Activated CD4-positive, alpha-beta T cell treated with anti-CD3 and anti-CD28 coated beads, Interleukin-2, Interleukin-4, amounts not matched to agents 100 ng/mL and 50 ng/mL, durations not matched to agents 16 hours and 8 hours (primary cell): ENCODE measurements at regions not wholly inside any gene's neighbourhood (a gene's known extent, or its start where the extent isn't known, plus 50 kb on each side); places are given as distances from the start of the nearest gene placed in this dataset.
"Not testable (repeated sequence)": the region's sequence is repeated elsewhere in the genome, so short reads cannot be mapped to it uniquely, and the experiment has no call there.

Experiments used
- DNase-seq: peaks from one replicate; pipeline ENCODE4 v3.0.0-alpha.2; 2020; ENCODE audit warnings: low spot score

- DNase-seq = no peak
Observed at GRCh38 chr4:187668526-187669082, 327.0 kb upstream of the ZFP42 start.

- DNase-seq = not testable (repeated sequence)
Observed at GRCh38 chr4:187671521-187671920, 324.1 kb upstream of the ZFP42 start.

GRCh38 chr4:187671958-187672357 lies 323.6 kb upstream of the ZFP42 start:
- DNase-seq = not testable (repeated sequence)

- DNase-seq = not testable (repeated sequence)
Observed at GRCh38 chr4:187672526-187672925, 323.0 kb upstream of the ZFP42 start.

- DNase-seq = no peak
Observed at GRCh38 chr4:187679450-187679849, 316.1 kb upstream of the ZFP42 start.

- no peak for DNase-seq
Observed at GRCh38 chr4:187685247-187685646, 310.3 kb upstream of the ZFP42 start.

GRCh38 chr4:187687697-187688096 lies 307.9 kb upstream of the ZFP42 start:
- DNase-seq = no peak

- no peak for DNase-seq
Observed at GRCh38 chr4:187692626-187693025, 302.9 kb upstream of the ZFP42 start.

GRCh38 chr4:187695531-187695930 lies 300.0 kb upstream of the ZFP42 start:
- DNase-seq = not testable (repeated sequence)

GRCh38 chr4:187711586-187711985 lies 284.0 kb upstream of the ZFP42 start:
- no peak for DNase-seq

GRCh38 chr4:187714957-187715356 lies 280.6 kb upstream of the ZFP42 start:
- no peak for DNase-seq

GRCh38 chr4:187715466-187715865 lies 280.1 kb upstream of the ZFP42 start:
- DNase-seq = no peak

GRCh38 chr4:187724456-187724855 lies 271.1 kb upstream of the ZFP42 start:
- no peak for DNase-seq

GRCh38 chr4:187726485-187726884 lies 269.1 kb upstream of the ZFP42 start:
- DNase-seq = no peak

GRCh38 chr4:187732524-187732923 lies 263.0 kb upstream of the ZFP42 start:
- DNase-seq = no peak

GRCh38 chr4:187739771-187740170 lies 255.8 kb upstream of the ZFP42 start:
- DNase-seq = no peak

GRCh38 chr4:187744911-187745310 lies 250.7 kb upstream of the ZFP42 start:
- DNase-seq = no peak

- not testable (repeated sequence) for DNase-seq
Observed at GRCh38 chr4:187750652-187751051, 244.9 kb upstream of the ZFP42 start.

- DNase-seq = no peak
Observed at GRCh38 chr4:187767158-187767557, 228.4 kb upstream of the ZFP42 start.

- no peak for DNase-seq
Observed at GRCh38 chr4:187767687-187768086, 227.9 kb upstream of the ZFP42 start.

- DNase-seq = no peak
Observed at GRCh38 chr4:187770345-187770744, 225.2 kb upstream of the ZFP42 start.

GRCh38 chr4:187777954-187778353 lies 217.6 kb upstream of the ZFP42 start:
- no peak for DNase-seq

- no peak for DNase-seq
Observed at GRCh38 chr4:187780070-187780469, 215.5 kb upstream of the ZFP42 start.

- DNase-seq = no peak
Observed at GRCh38 chr4:187782286-187782824, 213.2 kb upstream of the ZFP42 start.
